GM19238 (cell line): ENCODE measurements at regions not wholly inside any gene's neighbourhood (a gene's known extent, or its start where the extent isn't known, plus 50 kb on each side); places are given as distances from the start of the nearest gene placed in this dataset.

Experiments used
- DNase-seq: peaks from one replicate; pipeline ENCODE4 v3.0.0; 2011; ENCODE audit warnings: low spot score; ENCODE audit not compliant: insufficient read length

GRCh38 chr13:33464345-33464744, 178.8 kb upstream of the STARD13 start:
- DNase-seq = no peak

GRCh38 chr13:33466262-33466661, 180.7 kb upstream of the STARD13 start:
- no peak for DNase-seq

- no peak for DNase-seq
These were observed 182.0 kb upstream of the STARD13 start for GRCh38 chr13:33467556-33467955.

GRCh38 chr13:33471204-33471603, 185.6 kb upstream of the STARD13 start:
- DNase-seq = no peak

DNA sequence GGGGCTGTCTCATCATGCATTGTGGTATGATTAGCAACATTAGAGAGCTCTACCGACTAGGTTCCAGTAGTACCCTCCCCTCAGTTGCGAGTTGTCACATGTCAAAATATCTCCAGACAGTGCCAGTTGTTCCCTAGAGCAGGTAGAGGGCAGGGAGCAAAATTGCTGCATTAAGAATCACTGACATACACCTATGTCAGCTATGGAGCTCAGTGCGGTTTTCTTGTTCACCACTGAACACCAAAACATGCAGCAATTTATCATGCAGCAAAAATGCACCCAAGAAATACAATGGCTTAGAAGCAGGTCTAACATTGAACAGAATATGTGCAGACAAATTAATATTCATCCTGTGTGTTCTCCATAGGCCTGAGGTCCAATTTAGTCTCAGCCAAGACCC, 186.9 kb upstream of the STARD13 start:
- DNase-seq = no peak

DNA sequence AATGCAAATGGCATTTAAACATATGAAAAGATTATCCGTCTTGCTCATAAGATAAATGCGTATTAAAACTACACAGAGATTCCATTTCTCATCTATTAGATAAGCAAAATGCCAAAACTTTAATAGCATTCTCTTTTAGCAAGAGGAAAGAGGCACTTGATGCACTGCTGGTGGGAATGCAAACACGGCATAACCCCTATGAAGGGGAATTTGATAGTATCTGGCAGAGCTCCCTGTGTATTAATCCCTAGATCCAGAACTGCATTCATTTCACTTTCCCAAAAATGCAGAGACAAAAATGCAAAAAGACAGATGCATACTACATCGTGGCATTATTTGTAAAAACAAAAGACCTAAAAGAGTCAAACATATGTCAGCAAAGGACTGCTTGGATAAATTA, 193.6 kb upstream of the STARD13 start:
- DNase-seq = no peak

DNA sequence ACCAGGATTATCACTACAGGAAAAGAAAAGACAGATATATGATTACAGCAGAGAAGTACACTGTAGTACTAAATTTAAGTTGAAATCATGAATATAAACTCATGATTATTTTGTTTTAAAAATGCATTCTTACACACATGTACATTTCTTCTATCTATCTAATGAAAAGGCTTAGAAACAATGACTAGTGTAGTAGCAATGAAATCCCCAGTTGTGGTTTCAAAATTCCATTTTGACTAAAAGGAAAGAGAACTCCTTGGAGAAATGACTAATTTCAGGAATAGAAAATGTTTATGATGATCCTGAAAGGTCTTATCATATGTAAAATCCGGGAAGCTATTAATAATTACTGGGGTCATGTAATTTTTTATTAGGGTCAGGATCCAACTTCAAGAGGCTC, 195.0 kb upstream of the STARD13 start:
- no peak for DNase-seq

GRCh38 chr13:33483471-33483870, 197.9 kb upstream of the STARD13 start:
- no peak for DNase-seq

GRCh38 chr13:33485247-33485646, 199.7 kb upstream of the STARD13 start:
- DNase-seq = no peak

DNA sequence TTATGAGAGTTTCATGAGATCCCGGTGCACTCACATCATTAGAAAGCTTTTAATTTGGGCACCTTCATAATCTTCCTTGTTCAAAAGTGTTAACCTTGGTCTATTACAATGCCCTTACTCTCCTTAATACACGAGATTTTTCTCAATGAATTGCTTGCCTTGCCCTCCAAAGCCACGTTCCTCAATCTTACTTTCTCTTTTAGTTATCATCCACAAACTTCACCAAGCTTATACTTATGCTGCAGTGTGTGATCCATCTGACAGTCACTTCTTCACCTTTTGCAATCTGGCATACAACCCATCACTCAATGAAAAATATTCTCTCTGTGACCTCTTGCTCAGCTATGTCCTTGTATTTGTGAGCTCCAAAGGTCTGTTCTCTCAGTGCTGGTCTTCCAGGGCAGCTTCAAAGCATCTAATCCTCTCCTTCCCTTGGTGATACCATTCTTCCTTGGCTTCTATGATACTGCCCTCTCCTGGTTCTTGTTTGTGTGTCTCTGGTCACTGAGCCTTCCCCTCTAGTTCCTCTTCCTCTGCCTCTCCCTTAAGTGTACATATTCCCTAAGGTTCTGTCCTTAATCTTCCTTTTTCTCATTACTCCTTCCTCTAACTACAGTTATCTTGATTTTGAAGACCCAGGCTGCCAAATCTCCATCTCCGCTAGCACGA, 202.2 kb upstream of the STARD13 start:
- no peak for DNase-seq

DNA sequence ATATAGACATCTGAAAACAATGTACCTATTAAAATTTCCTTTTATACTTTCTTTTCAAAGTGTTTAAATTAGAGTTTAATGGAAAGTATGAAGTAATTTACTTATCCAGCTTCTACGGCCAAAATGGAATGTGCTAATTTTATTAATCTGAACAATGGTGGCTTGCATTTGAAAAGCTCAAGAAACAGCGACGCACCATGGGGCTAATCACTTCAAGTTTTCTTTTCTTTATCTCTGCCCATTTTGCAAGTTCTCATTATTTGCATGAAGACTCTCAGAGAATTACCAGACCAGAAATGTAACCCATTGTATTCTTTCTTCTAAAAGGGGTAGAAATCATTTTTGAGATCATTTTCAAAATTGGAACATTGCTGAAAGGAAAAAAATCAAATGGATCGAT, 204.0 kb upstream of the STARD13 start:
- DNase-seq = no peak

DNA sequence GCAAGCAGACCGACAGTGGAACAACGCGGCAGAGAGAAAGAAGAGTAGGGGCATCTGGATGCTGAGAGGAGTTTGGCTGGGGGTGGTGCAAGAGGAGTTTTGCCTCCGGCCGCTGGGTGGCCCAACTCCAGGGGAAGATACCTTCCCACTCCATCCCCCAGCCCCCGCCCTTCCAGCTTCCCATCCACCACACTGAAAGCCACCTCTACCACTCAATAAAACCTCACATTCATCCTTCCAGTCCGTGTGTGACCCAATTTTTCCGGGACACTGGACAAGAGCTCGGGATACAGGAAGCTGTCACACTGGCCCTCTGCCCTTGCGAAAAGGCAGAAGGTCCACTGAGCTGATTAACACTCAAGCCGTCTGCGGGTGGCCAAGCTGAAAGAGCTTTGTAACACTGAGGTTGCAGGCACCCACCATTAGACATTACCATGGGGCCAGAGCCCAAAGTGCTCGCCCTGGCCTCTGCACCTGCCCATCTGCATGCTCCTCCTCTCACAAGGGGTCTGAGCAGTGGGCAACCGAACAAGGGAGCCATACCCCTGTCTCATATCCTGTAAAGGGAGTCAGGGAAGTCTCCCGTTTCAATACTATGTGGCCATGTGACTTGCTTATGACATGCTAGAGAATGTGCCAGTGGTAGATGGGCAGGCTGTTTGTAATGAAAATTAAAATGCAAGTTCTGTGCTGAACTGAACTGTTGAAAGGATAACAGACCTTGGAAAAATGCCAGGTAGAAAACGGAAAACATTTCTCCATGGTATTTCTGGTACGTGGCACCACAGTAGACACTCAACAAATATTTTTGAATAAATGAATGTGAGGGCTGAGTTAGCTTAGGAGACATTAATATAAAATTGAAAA, 205.1 kb upstream of the STARD13 start:
- no peak for DNase-seq

DNA sequence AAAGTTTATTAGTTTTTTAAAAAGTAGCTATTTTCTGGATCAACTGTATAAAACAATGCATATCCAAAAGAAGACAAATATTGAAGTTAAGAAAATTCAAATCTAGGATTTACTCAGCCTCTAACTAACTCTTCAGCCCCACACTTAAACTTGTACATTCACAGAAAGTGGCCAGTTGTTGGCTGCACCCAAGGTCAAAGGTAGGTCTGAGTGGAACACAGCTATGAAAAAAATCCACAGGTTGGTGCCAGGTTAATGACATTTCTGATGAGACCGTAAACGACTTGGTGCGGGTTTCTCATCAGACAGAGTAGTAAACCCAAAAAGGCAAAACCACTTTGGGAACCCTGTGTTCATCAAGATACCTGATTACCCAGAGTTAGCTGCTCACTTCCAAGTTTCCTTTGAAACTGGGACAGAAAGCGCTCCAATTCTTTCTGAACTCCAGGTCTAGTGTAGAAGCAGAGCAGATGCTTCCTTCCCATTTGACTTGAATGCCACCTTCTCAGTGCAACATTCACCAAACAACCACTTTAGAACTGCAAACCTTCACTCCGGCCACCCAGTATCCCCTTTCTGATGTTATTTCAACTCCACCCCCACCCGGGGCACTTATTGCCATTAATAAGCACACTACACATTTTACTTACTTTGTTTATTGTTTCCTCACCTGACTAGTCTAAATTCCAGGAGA, 208.3 kb upstream of the STARD13 start:
- DNase-seq = no peak

DNA sequence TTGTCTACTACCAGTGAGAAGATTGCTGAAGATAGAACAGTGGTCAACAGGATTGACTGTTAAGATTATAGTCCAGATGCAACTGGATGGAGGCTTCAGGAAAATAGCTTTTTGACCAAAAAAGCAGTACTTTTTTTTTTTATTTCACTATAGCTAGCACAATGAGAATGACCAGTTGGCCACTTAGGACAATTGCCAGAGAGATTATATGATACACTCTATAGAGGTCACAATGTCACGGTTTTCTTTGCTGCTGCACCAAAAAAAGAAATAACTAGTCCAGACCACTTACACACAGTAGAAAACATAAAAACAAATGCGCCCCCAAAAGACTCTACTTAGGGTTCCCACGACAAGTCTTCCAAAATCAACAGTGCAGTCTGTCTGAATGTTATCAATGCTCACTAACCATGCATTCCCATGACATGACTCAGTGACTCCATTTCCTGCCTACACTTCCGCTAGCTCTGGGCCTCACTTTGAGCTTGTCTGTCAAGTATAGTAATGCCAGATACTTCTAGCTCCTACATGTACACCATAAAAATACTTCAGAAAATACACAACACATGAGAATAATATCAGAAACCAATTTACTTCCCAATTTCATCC, 209.1 kb upstream of the STARD13 start:
- no peak for DNase-seq

DNA sequence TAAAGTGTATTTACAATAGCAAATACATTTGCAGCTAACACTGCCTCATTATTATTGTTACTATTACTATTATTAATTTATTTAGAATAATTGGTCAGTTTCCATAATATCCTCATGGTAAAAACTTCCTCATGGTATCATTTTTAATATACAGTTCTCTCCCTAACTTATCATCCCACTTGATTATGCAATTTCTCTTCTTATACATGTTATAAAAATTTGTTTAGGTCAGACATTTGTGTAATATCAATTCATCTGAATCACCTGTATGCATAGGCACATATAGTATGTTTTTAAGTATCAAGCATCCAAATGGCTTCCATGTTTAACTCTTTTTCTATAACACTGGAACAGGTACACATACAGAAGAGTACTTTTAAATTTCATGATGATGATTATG, 210.8 kb upstream of the STARD13 start:
- DNase-seq = no peak

GRCh38 chr13:33497146-33497845, 211.7 kb upstream of the STARD13 start:
- no peak for DNase-seq

- no peak for DNase-seq
These were observed 222.5 kb upstream of the STARD13 start for GRCh38 chr13:33508060-33508459.

- no peak for DNase-seq
These were observed 224.2 kb upstream of the STARD13 start for GRCh38 chr13:33509642-33510229.

DNA sequence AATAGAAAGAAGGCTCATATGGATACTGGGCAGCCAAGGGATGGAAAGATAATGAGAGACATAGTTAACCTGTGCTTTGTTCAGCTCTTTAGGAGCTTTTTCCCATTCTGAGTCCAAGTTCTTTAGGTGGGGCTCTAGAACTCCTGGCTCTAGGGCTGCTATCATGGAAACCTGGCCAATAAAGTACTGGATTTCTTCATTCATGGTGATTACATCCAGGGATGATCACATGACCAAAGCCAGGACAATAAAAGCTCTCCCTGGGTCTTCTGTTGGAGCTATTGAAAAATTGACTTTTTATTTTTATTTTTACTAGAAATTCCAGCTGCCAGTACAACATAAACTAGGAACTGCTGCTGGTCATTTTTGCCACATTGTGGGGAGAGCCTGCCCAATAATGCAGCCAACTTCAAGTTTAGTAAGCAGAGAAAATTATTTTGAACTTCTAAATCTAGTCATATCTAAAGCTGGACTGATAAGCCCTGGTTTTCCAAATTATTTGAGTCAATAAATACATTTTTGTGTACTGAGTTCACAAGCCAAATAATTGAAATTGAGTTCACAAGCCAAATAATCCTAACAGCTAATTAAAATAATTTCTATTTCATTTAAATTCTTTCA, 224.9 kb upstream of the STARD13 start:
- DNase-seq = no peak

DNA sequence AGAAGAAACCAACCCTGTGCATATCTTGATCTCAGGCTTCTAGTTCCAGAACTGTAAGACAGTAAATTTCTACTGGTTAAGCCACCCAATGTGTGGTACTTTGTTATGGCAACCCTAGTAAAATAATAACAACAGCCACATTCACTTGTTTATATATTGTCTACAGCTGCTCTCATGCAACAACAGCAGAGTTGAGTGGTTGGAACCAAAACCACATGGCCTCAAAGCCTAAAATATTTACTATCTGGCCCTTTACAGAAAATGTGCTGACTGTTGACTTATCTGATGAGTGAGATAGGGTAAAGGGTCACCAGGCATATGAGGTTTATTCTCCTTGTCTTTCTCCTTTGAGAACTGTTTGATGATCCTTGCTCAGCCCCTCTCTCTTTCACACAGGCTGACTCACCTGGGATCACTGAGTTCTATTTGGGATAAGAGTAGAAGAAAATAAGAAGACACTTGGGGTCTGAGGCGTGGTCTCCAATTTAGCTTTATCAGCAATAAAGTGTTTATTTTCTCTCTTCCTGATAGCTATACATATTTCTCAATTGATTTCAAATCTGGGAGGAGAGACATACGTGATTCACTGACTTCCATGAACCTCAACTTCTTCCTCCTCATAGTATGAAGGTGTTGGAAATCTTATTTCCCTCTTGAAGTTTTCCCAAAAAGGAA, 227.5 kb upstream of the STARD13 start:
- no peak for DNase-seq
